Activated CD4-positive, alpha-beta T cell treated with anti-CD3 and anti-CD28 coated beads for 36 hours (primary cell): ENCODE measurements at regions not wholly inside any gene's neighbourhood (a gene's known extent, or its start where the extent isn't known, plus 50 kb on each side); places are given as distances from the start of the nearest gene placed in this dataset.

Experiments
- ATAC-seq: fragments of 200-7000 bp; cut with Tn5 transposase; one replicate; pipeline ENCODE4 v1.10.0; 2021; ENCODE audit warnings: mild to moderate bottlenecking, moderate library complexity
- CTCF ChIA-PET: fragments of 350-600 bp; sonication (Branson Sonifier 250); formaldehyde crosslinking; loops from one replicate; lab custom pipeline; 2021; ENCODE audit warnings: antibody characterized with exemption; lab: Charles Lee
- POLR2A ChIA-PET: fragments of 350-600 bp; sonication (Branson Sonifier 250); formaldehyde crosslinking; loops from one replicate; lab custom pipeline; 2021; ENCODE audit warnings: antibody characterized with exemption, inconsistent platforms; lab: Charles Lee
- DNase-seq: peaks from one replicate; pipeline ENCODE4 v3.0.0-alpha.2; 2020
- H3K27ac Mint-ChIP-seq: one replicate; pipeline ENCODE4 v1.8.0; 2021; ENCODE audit warnings: mixed read lengths
- H3K27me3 Mint-ChIP-seq: one replicate; pipeline ENCODE4 v1.8.0; 2021; ENCODE audit warnings: mixed read lengths
- H3K36me3 Mint-ChIP-seq: one replicate; pipeline ENCODE4 v1.8.0; 2021; ENCODE audit warnings: low read depth, mixed read lengths
- H3K4me1 Mint-ChIP-seq: one replicate; pipeline ENCODE4 v1.8.0; 2021; ENCODE audit warnings: mixed read lengths
- H3K4me3 Mint-ChIP-seq: one replicate; pipeline ENCODE4 v1.8.0; 2021; ENCODE audit warnings: mild to moderate bottlenecking, moderate library complexity, mixed read lengths
- H3K9me3 Mint-ChIP-seq: one replicate; pipeline ENCODE4 v1.8.0; 2021; ENCODE audit warnings: low read depth, mixed read lengths
- intact Hi-C, 2 experiments: fragments of 100-400 bp; cut with DNase I in 1 of 2; cut with micrococcal nuclease in 1 of 2; formaldehyde crosslinking; loops; one replicate each; pipeline versions ENCODE4 v1.14.2 to v1.15.1; 2022 to 2024; cut with DNase I, micrococcal nuclease

DNA sequence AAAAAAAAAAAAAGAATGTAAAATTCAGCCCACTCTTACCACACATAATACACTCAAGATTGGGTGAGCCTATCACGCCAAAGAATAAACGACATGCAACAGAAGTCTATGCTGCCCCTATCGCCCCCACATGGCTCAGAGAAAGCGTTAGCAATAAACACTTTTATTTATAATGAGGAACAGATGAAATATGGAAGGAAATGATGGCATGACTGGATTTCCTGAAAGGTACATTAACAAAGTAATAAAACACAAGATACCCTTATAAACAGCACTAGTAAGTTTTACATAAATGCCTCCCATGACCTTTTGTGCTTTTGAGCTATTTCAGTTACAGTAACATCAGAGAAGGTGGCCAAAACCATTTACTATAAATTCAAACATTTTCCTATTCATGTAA, 71.4 kb upstream of the SCAF8 start:
- H3K9me3 Mint-ChIP-seq: no peaks in the 10 kb centered on the region
- H3K27ac Mint-ChIP-seq: no peak overlapping the region
- CTCF ChIA-PET: interaction anchor here (1.2 kb wide), 1 partner anchor 14 kb away, joined by 4 read pairs; no protein-coding TSS in a partner anchor
- H3K36me3 Mint-ChIP-seq: no peaks in the 10 kb centered on the region
- intact Hi-C loops: no loop called here
- H3K4me3 Mint-ChIP-seq: no peak overlapping the region
- ATAC-seq (no peak), DNase-seq (no peak)
- POLR2A ChIA-PET: no interaction called here
- H3K4me1 Mint-ChIP-seq: no peaks in the 10 kb centered on the region
- peaks cover 6% of the 10 kb centered on the region for H3K27me3 Mint-ChIP-seq

DNA sequence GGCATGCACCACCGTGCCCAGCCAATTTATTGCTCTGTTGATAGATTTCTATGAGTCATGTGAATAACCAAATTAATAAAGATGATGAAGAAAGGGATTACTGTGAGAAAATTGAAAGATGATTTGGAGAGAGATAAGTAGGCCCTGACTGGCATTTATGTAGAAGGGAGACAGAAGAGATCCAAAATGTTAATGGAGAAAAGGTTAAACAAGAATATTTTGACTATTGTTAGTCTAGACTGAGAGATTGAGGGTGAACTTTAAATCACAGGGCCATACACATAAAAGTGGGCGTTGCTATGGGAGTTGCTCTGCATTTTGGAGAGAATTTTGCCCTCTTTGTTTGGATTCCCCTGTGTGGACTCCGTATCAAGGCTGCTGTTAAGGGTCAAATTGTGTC, 68.9 kb upstream of the SCAF8 start:
- no peak overlapping the region for H3K27ac Mint-ChIP-seq
- no peak for ATAC-seq
- POLR2A ChIA-PET: no interaction called here
- CTCF ChIA-PET: interaction anchor here (2.7 kb wide), 1 partner anchor 11 kb away, joined by 16 read pairs; no protein-coding TSS in a partner anchor
- intact Hi-C loops: no loop called here
- H3K4me3 Mint-ChIP-seq: no peak overlapping the region
- peaks cover 4% of the 10 kb centered on the region for H3K27me3 Mint-ChIP-seq
- H3K9me3 Mint-ChIP-seq: no peaks in the 10 kb centered on the region
- no peak for DNase-seq
- H3K4me1 Mint-ChIP-seq: no peaks in the 10 kb centered on the region
- no peaks in the 10 kb centered on the region for H3K36me3 Mint-ChIP-seq

DNA sequence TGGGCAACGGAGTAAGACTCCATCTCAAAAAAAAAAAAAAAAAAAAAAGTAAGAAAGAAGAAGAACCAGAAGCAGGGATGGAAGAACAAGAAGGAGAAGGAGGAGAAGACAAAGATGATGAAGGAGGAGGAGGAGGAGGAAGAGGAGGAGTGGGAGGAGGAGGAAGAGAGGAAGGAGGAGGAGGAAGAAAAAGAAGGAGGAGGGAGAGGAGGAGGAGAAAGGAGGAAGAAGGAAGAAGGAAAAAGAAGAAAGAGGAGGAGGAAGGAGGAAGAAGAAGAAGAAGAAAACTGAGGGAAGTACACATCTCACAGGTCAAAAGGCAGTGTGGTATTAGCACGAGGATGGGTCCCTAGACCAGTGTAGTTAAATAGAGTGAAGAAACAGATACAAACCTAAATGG, 65.1 kb upstream of the SCAF8 start:
- DNase-seq: no peak
- H3K36me3 Mint-ChIP-seq: no peaks in the 10 kb centered on the region
- no peak overlapping the region for H3K27ac Mint-ChIP-seq
- H3K27me3 Mint-ChIP-seq: peaks cover 4% of the 10 kb centered on the region
- ChIA-PET CTCF (no interaction called here), POLR2A (no interaction called here)
- ATAC-seq: no peak
- H3K4me1 Mint-ChIP-seq: no peaks in the 10 kb centered on the region
- H3K4me3 Mint-ChIP-seq: no peak overlapping the region
- no peaks in the 10 kb centered on the region for H3K9me3 Mint-ChIP-seq
- intact Hi-C loops: no loop called here

DNA sequence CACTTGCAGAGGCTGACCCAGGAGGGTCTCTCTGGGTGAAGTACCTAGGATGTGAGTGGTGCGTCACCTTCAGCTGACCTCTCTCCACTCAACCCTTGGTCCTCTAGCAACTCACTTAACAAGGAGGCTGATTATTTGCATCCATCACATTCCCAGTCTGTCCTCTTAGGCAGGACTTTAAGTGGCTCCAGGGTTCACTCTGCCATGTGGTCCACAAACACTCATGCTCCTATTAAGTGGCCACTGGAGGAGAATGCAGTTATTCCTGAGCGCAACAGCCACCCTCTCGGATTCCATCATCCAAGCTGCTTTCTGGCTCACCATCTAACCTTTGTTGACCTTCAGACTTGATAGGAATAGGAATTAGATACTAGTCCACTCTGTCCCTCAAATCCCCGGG, 61.1 kb upstream of the SCAF8 start:
- POLR2A ChIA-PET: no interaction called here

DNA sequence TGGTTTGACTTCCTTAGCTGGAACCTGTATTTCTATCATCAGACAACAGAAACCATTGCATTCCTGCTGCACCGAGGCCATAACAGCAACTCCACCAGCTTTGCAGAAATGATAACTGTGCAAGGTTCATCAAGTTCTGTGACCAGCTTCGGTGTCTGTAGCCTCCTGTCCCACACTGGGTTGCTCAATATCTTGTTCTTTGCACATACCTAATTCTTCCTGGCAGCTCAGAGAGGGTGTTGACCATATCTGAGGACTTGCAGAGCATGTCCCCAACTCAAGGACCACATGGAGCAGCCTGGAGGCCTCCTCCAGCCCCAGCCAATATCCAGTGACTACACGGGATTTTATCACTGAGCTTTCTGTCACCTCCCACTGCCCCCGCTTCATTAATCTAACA, 59.3 kb upstream of the SCAF8 start:
- ChIA-PET POLR2A (no interaction called here), CTCF (interaction anchor here (0.6 to 5.0 kb wide), 14 partner anchors 9 to 595 kb away, joined by 3 to 133 read pairs (median 3); no protein-coding TSS in a partner anchor)
- Mint-ChIP-seq H3K9me3 (no peaks in the 10 kb centered on the region), H3K4me3 (no peak overlapping the region), H3K27ac (no peak overlapping the region), H3K36me3 (no peaks in the 10 kb centered on the region), H3K27me3 (no peaks in the 10 kb centered on the region), H3K4me1 (no peaks in the 10 kb centered on the region)
- DNase-seq (no peak), ATAC-seq (no peak)
- intact Hi-C loops: loop anchor here (2.0 kb wide), 2 partner anchors 255 to 519 kb away; no protein-coding TSS in a partner anchor

More for the DNA sequence above, 61.1 kb upstream of the SCAF8 start:
- DNase-seq: no peak
- Mint-ChIP-seq H3K27me3 (no peaks in the 10 kb centered on the region), H3K4me1 (no peaks in the 10 kb centered on the region), H3K27ac (no peak overlapping the region), H3K4me3 (no peak overlapping the region), H3K9me3 (no peaks in the 10 kb centered on the region), H3K36me3 (no peaks in the 10 kb centered on the region)
- ATAC-seq: no peak
- CTCF ChIA-PET: interaction anchor here (1.1 kb wide), 1 partner anchor 134 kb away, joined by 4 read pairs; no protein-coding TSS in a partner anchor
- intact Hi-C loops: no loop called here

DNA sequence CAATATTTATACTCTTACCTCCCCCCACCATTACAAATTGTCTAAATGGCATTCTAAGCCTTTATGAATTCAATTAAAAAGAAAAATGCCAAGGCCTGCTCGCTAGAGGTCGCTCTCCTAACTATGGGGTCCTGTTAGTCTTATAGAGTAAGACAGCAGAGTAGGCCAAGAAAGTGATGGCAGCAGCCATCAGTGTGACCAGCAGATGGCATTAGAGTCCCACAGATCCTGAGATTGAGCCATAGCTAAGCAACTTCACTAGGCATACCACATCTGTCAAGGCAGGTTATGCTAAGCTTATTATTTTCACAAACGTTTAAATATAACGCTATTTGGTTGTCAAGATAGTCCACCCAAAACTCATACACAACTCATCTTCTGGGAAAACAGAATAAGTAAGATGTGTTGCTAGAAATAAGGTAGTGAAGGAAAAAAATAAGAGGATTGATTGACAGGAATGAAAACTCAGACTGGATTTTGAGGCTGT, 57.6 kb upstream of the SCAF8 start:
- Mint-ChIP-seq H3K27ac (no peak overlapping the region), H3K27me3 (no peaks in the 10 kb centered on the region), H3K4me1 (no peaks in the 10 kb centered on the region), H3K36me3 (no peaks in the 10 kb centered on the region), H3K9me3 (no peaks in the 10 kb centered on the region), H3K4me3 (no peak overlapping the region)
- ATAC-seq (peak; percentile 100), DNase-seq (peak; percentile 91)
- intact Hi-C loops: loop anchor here (1.0 to 5.0 kb wide), 7 partner anchors 58 to 521 kb away; partner anchors contain the start of gene SCAF8 (in 2 of the 2)
- CTCF ChIA-PET: interaction anchor here (0.6 to 5.0 kb wide), 56 partner anchors 9 to 581 kb away, joined by 3 to 133 read pairs (median 4); no protein-coding TSS in a partner anchor
- POLR2A ChIA-PET: interaction anchor here (1.0 kb wide), 2 partner anchors 8 to 135 kb away, joined by 3 read pairs; no protein-coding TSS in a partner anchor

DNA sequence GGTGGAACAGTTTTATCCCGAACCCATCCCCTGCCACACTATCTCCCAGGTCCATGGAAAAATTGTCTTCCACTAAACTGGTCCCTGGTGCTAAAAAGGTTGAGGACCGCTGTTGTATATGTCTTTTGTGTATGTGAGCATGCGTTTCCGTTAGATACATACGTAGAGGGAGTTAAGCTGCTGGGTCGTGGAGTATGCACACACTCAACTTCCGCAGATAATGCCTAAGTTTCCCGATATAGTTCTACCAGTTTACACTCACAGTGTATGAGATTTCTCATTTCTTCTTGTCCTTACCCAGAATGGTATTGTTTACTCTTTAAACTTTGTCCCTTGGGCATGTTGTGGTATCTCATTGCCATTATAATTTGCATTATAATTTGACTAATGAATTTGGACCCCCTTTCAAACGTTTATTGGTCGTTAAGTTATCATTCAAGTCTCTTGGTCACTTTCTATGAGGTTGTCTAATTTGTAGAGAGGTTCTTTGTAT, 50.5 kb upstream of the SCAF8 start:
- CTCF ChIA-PET: interaction anchor here (1.1 kb wide), 1 partner anchor 9 kb away, joined by 7 read pairs; no protein-coding TSS in a partner anchor
- H3K27me3 Mint-ChIP-seq: no peaks in the 10 kb centered on the region
- no peak for ATAC-seq
- no peaks in the 10 kb centered on the region for H3K36me3 Mint-ChIP-seq
- no peaks in the 10 kb centered on the region for H3K9me3 Mint-ChIP-seq
- no peak overlapping the region for H3K27ac Mint-ChIP-seq
- no peak overlapping the region for H3K4me3 Mint-ChIP-seq
- DNase-seq: no peak
- peaks cover 13% of the 10 kb centered on the region for H3K4me1 Mint-ChIP-seq
- intact Hi-C loops: loop anchor here in 1 of 2 experiments (10.0 kb wide), 1 partner anchor 582 kb away; the partner anchor contains the start of gene CLDN20
- POLR2A ChIA-PET: no interaction called here
